IPS-NIHi11 (cell line): ENCODE measurements at regions not wholly inside any gene's neighbourhood (a gene's known extent, or its start where the extent isn't known, plus 50 kb on each side); places are given as distances from the start of the nearest gene placed in this dataset.

Experiments
- DNase-seq: peaks from one replicate; pipeline ENCODE4 v3.0.0; 2012; ENCODE audit warnings: mixed read lengths, low spot score

DNA sequence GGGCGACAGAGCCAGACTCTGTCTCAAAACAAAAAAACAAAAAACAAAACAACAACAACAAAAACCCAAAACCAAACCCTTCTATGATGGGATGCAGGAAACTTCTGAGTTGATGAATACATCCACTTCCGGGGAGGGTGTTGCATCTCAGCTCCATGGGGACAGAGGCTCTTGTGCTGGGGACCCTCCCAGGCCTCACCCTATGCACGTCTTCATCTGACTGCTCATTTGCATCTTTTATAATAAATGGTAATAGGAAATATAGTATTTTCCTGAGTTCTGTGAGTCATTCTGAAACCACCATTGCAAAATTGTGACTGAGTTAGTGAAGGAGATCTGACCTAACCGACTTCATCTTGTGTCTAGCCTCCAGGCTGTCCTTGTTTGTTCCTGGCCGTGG lies 109.5 kb upstream of the SLC28A3 start:
- no peak for DNase-seq

DNA sequence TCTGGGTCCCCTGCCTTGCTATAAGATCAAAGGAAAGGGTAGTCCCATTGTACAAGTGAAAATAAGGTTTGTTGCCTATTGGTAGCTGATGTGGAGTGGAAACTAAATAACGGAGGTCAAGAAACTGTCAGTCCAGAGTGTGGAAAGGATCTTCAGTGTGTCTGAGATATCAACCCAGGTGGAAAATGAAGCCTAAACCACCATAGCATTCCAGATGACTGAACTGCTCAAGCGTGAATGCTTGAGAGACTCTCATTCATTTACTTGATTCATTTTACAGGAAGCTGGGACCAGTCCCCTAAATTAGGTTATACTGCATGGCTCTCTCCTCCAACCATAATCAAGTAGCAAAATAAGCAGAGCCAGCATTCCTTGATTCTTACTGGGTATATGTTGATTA lies 116.0 kb upstream of the SLC28A3 start:
- no peak for DNase-seq

DNA sequence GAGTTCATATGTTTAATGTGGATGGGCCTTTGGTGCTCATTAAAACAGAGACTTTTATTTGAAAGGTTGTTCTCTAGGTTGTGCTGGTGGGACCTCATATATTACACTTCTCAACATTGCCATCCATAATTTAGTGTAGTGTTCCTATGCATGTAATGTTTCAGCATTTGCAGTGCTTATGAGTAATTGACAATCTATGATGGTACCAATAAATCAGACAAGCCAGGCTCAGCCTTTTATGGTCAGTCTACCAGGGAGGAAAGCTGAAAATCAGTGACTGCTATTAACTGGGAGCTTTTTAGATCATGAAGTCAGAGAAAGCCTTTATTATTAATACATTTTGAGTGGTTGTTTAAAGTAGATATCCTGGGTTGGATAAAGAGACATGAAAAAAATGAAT lies 120.1 kb upstream of the SLC28A3 start:
- no peak for DNase-seq

DNA sequence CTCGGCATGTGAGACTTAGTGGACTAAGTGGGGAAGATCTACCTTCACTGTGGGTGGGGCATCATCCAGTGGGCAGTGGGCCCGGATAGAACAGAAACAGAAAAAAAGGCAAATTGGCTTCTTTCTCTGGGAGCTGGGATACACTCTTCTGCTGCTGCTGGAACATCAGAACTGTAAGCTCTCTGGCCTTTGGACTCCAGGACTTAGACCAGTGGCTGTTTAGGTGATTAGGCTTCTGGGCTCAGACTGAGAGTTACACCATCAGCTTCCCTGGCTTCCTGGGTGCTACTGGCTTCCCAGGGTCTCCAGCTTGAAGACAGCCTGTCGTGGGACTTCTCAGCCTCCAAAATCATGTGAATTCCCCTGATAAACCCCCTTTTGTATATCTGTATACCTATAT lies 122.7 kb upstream of the SLC28A3 start:
- DNase-seq, result no peak

DNA sequence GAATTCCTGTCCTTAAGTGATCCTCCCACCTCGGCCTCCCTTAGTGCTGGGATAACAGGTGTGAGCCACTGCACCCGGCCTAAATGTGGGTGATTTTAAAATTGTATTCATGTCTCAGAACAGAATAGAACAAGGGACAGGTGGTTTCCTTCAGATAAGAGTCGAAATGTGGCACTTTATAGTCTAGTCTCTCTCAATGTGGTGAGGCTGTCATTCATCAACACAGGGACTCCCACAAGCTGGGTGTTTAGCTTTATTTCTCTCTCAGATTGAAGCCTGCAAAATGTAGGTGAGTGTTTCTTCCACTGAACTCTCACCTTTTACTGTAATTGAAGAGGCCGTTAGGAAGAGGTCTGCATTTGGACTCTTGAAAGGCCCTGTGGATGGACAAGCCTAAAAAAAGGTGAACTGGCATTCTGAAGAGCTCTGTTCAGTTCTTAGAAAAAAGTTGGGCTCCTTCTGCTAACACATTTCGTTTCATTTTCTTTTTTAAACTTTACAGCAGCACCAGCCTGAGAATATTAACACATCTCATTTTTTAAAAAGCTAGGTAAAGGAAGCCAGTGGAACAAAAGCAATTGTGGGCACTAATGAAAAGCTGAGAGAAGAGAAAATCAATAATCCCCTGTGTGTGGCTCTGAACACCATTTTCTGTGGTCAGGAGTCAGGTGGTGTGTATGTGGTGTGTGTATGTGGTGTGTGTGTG lies 126.2 kb upstream of the SLC28A3 start:
- no peak for DNase-seq

DNA sequence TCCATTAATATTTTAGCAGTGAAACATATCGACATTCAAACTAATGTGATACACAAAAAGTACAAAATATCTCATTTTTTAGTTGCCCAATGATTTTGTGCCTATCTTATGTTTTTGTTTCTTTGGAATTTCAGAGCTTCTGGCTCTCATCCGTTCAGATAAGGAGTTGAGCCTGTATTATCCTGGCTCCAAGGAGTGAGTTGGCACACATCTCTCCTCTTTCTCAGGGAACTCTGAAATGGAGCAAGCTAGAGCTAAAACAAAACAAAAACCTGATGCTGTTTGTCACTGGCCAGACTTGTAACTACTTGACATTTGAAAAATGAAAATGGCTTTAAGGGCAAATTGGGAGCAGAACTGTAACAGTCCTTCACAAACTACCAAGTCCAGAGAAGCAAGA lies 131.3 kb upstream of the SLC28A3 start:
- DNase-seq, result no peak

DNA sequence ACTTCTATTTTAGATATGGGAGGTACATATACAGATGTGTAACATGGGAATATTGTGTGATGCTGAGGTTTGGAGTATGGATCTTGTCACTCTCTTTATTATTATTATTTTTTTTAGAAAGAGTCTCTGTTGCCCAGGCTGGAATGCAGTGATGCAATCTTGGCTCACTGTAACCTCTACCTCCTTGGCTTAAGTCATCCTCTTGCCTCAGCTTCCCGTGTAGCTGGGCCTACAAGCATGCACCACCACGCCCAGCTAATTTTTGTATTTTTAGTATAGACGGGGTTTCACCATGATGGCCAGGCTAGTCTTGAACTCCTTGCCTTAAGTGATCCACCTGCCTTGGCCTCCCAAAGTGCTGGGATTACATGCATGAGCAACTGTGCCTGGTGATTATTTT lies 138.4 kb upstream of the SLC28A3 start:
- no peak for DNase-seq

DNA sequence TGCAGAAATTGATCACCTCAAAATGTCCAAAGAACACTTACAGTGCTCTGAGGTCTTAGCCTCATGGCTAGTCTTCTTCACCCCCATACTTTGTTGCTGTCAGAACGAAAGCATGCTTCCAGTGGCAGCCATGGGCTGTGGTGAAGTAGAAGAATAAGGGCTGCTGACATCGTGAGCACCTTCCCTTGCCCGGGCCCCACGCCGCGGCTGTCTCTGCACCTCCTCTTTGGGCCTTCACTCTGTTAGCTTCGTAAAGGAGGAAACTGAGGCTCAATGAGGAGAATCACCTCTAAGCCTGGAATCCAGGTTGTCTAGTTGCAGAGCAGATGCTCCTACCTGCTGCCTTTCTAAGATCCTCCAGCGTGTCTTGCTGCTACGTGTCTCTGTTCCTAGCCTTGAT lies 139.5 kb upstream of the SLC28A3 start:
- no peak for DNase-seq

DNA sequence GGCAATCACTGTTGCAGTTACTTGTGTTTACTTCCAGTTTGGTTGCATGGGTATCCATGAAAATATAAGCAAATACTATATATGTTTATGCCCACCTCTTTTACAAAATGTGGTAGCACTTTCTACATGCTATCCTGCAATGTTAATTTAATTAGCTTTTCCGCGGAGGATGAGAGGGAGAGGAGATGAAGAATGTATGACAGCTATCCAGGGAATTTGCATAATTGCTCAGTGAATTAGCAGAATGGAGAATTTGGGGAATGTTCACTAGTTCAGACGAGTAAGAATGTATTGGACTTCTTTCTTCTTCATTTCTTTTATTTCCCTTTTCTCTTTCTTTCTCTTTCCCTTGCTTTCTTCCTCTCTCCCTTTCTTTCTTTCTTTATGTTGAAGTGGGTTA lies 140.7 kb upstream of the SLC28A3 start:
- no peak for DNase-seq

DNA sequence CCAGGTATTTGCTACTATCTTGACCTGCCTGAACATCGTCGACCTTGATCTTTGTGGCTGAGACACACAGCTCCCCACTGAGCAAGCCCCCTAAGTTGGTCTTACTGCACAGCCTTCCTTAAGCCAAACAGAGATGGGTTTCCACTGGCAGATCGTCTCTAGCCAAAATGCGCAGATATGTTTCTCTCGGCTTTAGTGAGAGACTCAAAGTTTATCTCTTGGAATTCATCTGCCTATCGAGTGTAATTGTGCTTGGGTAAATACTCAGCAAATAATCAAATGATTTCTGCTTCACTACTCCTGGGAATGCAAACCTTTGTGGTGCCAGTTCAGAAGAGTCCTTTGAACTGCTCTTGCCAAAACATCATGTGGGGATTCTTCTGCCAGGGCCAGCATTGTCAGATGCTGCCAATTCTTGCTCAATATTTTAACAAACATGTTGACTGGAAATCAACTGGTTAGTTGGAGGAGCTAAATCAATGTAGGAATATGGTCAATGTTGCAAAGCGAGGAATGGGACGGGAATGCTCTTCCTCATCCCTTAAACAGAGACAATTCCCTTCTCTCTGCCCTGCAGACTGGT lies 141.2 kb upstream of the SLC28A3 start:
- no peak for DNase-seq

DNA sequence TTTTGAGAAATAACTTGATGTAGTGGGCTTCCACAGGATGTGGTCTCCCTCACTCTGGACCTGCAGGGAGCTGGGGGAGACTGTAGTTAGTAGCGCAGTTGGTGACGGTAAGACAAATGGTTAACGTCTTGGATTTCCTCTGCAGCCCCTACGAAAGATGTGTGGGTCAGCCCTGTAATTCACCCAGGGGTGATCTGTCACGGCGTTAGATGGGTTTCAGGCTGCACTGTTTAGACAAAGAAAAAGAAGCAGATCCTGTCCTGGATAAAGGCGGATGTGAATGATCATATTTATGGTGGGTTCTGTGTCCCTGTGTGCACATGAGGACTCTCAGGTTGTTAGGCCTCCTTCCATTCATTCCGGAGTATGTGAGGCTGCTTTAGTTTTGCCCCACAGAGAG lies 142.0 kb upstream of the SLC28A3 start:
- DNase-seq, result no peak

DNA sequence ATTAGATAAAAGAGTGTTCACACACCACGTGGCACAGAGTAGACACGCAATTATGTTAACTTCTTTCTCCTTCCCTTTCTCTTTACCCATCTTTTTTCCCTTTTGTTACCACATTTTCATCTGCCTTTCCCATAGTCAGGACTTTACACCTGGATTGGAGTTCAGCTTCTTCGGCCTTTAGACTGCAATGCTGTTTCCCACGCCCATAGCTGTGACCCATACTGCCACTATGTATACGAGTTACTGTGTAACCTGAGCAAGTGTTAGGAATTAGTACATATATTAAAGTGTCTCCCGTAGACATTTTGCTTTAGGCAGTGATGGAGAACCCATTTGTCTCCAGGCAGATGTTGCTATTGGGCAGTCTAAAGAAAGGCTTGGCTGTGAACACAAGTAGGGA lies 143.6 kb upstream of the SLC28A3 start:
- no peak for DNase-seq

DNA sequence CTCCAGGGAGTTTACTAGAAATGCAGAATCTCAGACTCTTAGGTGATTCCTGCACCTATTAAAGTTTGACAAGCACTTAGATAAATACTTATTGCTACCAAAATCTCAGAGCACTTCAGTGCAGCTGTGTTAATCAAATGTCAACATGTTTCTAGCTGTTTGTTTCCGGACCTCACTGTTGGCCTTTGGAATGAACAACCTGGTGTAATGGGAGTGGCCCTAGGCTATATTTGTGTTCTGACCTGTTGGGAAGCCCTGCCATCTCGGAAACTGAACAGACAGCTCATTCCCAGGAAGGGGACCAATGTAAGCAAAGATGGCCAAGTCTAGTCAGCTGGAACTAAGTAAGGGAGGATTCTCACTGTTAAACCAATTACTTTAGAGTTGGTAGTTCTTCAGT lies 145.0 kb upstream of the SLC28A3 start:
- no peak for DNase-seq

DNA sequence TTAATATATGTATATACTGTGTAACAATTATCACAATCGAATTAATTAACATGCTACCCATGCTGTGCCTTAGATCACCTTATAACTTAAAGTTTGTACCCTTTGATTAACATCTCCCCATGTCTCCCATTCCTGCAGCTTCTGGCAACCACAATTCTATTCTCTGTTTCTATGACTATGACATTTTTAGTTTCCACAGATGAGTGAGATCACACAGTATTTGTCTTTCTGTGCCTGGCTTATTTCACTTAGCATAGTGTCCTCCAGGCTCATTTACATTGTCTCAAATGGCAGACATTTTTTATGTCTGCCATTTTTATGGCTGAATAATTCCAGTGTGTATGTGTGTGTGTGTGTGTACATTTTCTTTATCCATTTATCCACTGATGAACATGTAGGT lies 146.1 kb upstream of the SLC28A3 start:
- no peak for DNase-seq

DNA sequence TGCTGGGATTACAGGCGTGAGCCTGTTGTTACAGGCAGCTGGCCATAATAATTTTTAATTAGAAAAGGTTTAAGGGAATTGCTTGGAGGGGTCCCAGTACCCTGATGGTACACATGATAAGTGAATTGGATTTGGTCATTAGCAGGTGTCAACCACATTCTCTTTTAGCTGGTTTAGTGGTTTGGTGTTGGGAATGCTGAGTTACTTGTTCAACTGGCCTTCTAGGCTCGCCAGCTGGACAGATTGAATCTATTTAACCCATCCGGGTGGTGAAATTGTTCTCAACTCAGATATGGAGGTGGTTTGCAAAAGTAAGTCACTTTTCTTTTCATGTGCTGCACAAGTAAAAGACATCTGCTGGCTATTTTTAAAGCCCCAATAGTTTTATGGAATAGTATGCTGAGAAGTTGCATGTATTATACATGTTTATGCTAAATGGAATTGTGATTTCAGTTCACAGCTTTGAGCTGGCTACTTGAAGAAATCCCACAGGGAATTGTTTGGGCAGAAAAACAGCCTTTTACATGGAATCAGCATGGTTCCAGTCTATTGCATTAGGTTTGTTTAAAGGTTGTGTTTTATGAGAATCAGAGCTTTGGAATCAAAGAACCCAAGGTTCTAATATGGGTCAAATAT lies 149.8 kb upstream of the SLC28A3 start:
- no peak for DNase-seq

DNA sequence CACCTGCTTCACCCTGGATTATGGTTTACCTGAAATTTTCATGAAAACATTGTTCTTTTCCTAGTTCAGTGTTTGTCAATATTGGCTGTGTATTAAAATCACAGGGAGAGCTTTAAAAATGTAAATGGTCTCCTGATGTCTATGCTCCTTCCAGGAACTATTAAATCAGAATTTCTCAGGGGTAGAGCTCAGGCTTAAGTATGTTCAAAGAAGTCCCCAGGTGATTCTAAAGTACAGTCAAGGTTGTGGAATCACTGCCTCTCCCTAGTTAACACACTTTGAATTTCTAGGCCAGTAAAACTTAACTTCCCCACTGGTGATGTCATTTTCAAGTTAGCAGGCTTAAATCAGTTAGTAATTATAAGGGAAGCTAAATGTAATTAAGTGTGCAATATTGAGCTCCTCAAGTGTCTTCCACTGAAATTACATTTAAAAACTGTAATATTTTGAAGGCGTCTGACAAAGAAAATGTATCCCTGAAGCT lies 150.3 kb upstream of the SLC28A3 start:
- DNase-seq, result no peak

DNA sequence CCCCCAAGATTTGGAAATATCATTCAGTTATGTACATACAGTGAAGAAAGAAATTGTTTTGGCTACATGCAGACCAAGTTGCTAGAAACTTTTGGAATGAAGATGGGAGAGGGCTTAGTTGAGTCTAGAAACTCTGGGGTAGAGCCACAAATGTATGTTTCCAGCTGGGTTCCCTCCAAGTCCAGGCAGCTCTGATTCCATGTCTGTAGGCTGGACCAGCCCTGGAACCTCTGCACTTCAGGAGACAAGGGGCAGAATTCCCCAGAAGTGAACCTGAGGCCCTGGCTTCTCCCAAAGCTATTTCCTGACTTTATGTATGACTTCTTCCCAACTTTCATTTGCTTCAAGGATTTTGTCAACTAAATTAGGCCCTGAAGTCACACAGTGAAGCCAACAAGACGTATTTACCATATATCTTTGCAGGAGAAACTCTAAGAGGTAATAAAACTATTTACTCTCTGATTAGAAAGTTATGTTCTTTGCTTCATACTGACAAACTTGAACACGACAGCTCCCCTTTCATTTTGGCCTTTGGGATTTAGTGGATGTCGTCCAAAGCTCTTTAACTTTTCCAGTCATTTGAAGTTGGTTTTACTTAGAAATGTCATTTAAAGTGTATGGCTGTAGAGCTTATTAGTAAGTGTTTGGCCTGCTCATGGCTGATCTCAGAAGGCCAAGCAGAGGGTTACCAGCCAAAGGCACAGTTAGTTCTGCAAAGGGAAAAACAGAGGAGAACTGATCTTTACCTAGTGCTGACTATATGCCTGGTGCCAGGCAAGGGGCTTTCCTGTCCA lies 152.0 kb upstream of the SLC28A3 start:
- DNase-seq, result no peak

DNA sequence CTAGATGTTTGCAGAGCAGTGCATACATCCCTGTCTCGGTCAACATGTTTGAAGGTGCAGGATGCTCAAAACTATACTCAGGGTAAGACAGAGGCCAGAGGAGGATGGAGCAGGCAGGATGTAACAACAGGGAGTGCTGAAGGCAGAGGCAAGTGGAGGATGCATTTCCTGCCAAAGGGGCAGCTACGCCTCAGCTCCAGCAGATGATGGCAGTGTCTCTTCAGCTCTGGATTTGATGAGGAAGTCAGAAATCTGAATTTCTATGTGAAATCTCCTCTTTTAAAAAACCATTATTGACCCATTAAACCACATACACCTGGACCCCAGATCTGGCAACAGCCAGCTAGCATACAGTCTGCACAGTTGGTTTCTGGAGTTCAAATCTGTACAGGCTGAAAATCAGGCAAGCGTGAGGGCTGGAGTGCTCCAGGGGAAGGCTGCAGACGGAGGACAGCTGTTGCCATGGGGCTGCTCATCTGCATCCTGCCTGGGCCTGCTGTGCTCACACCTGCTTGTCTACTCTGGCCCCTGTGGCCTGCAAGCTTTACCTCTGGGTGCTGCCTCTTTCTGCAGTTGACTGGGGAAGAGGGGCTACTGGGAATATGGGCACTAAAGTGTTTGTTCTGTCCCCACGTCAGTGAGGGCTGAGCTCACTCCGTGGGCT lies 152.9 kb upstream of the SLC28A3 start:
- DNase-seq, result no peak

DNA sequence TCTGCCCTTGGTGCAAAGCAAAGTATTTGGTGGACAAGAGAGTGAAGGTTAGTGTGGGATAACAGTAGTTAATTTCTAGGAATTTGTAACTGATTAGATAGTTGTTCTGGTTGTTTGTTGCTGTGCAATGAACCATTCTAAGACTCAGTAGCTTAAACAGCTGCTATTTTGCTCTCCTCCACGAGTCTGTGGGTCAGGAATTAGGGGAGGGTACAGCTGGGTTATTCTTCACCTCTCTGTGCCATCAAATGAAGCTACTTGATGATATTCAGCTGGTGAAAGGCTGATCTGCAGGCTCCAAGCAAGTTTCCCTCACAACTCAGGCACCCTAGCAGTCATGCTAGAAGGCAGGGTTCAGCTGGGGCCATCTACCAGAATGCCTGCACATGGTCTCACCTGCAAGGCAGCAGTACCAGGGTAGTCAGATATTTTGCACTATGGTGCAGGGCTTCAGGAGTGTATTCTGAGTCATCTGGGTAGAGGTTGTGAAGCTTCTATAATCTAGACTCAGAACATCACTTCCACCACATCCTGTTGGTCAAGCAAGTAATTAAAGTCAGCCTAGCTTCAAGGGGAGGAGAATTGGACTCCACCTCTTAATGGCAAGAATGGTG lies 159.5 kb upstream of the SLC28A3 start:
- no peak for DNase-seq

DNA sequence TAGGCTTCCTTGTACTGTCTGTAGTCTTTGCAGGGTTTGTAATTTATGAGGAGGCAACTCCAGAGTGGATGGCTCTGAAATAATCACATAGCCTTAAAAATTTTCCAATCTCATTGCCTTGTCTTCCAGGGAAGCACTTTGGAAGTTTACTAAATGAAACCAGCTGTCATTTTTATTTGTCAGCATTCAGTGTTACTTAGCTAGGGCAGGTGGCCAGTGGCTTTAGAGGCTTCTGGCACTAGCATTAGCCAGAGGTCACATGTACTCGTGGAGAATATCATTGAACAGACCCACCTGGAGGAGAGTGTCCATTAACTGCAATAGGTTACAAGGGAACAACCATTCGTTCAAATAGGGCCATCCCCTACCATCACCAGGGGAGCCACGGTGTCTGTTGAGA lies 160.3 kb upstream of the SLC28A3 start:
- DNase-seq, result no peak

DNA sequence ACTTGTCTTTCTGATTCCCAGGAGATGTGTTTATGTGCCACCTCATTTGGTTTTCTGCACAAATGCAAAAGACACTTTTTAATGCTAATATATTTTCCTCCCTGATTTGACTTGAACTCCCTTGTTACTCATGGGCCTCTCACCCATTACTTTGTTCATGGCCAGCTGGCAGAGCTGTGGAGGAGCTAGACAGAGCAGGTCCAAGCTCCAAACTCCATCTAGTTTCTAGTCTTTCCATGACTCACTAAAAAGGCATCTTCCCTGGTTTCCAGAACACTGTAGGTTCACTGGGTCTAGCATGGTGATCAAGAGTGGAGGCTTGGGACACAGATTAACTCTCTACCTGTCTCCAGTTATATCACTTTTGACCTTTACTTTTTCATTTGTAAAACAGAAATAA lies 161.0 kb upstream of the SLC28A3 start:
- DNase-seq, result no peak

DNA sequence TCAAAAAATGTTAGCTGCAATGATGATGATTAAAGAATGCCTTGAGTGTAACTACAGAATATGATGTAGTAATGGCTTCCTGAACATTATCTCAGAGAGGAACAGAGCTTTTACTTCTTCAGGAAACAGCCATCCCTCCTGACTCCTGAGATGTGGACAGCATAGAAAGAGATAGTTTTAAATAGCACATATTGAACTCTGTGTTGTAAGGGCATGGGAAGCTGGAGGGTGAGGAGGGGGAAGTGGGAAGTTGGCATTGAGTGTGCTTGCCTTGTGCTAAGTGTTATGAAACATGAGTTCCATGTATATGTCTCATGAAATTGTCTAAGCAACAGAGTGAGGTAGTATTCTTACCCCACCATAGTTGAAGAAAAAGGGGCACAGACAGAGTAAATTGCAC lies 161.5 kb upstream of the SLC28A3 start:
- DNase-seq, result no peak
